COLO829 (cell line): ENCODE measurements at regions not wholly inside any gene's neighbourhood (a gene's known extent, or its start where the extent isn't known, plus 50 kb on each side); places are given as distances from the start of the nearest gene placed in this dataset.

Experiments used
- DNase-seq: peaks from one replicate; pipeline ENCODE4 v3.0.0; 2012; ENCODE audit warnings: low spot score

GRCh38 chr6:33863723-33864440 lies 60.1 kb upstream of the MLN start:
- no peak for DNase-seq

- DNase-seq: no peak
Observed at GRCh38 chr6:33863084-33863483, 59.3 kb upstream of the MLN start.

DNA sequence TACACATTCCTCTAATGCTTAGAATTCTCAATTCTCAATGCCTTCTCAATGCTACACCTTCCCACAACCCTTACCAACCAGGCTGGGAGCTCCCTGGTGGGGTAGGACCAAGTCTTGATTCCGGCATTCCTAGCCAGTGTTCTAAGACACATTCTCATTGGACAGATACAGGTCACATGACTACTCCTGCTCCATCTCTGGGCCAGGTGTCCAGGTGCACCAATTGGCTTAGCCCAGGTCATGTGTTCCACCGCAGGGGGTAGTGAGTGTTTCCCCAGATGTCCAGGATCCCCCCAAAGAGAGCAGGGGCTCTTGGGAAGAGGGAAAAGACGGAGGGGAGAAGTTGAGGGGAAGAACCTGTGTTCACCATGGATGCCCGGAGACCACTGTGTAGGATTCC lies 58.7 kb upstream of the MLN start:
- DNase-seq: no peak

- DNase-seq: no peak
Observed at GRCh38 chr6:33861722-33862121, 57.9 kb upstream of the MLN start.

DNA sequence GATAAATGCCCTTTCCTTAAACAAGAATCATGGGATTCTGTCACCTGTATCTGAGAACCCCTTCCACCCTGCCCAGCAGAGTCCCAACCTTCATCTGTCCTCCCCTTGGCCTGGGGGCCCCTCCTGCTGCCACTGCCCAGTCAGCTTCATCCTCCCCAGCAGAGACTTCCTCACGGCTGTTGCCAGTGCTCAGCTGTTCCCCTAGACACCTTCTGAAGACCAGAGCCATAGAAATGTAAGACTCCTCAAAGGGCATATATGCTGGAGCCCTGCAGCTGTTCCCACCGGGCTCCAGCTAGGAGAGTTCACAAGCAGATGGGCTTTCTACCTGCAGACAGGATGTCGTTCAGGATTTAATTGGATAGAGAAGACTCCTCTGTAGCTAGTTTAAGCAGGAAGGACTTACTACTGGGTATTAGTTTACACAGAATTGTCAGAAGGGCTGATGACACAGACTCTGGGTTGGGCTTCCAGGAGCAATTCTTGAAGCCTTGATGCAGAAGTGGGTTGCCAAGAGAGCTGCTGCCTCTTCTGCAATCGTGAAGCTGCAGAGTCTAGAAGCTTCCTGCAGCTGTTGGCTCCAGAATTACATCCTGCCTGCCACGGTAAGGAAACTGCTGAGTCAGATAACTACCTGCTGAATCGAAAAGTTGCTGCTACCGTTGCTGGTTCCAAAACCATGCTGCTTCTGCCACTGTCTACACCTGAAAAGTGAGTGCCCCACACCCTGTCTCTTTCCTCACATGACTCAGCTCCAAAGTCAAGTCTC lies 57.1 kb upstream of the MLN start:
- no peak for DNase-seq

DNA sequence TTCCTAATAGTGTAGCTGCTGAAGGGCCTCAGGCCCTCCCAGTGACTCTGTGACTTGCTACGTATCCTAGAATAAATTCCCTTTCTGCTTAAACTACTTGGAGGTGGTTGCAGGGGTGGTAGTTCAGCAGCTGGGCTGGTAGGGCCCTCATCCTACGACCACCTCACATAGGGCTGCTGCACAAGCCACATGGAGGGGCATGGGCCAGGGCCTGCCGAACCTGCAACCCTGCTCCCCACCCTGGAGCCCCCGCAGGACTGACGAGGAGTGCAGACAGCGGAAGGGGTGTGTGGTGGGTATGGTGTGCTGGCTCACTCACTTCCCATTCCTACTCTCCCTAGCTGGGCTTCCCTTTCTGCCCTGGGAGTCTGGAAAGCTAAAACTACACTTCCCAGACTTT lies 56.2 kb upstream of the MLN start:
- no peak for DNase-seq

DNA sequence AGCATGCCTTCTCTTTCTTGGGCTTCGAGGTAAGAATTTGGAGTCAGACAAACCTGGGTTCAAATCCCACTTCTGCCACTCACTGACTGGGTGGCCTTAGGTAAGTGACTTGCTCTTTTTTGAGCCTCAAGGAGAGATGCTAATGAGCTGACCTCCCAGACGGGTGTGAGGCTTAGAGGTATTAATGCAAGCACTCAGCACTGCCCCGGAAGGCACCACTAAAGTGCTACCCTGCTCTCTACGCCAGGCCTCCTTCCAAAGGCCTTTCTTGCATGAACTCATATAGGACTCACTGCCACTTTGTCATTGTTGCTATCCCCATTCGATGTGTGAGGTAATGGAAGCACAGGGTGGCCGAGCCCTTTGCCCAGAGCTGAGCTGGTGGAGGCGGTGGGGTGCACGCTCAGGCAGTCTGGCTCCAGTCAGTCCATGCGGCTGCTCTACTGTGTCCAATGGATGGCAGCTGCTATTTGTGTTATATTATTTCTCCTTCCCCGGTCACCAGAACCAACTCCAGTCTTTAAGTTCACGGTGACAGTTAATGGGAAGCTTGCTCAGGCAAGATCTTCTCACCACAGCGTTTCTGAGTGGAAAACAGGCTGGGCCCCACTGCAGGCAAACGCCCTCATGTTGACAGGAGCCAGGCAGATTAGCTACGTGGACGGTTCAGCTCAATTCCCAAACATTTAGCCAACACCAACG lies 55.2 kb upstream of the MLN start:
- no peak for DNase-seq

DNA sequence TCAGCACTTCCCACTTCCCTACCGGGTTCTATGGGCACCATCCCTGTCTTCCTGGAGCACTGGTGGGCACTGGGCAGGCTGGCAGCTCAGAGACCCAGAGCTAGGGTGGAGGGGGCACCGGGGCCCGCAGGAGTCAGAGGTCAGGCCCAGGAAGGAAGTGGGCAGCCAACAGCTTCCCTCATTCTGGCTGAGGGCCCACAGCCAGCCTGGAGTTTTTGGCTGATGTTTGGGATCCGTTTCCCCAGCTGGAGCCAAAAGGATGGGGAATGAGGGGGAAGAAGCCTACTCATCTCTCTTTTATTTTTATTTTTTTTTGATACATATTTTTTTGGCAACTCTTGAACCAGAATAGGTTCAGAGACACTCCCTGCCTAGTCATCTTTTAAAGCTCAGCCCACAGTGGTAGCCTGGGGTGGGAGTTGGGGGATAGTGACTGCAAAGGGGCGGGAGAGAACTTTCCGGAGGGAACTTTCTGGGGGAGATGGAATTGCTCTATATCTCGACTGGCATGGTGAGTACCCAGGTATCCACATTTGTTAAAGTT lies 54.2 kb upstream of the MLN start:
- no peak for DNase-seq

DNA sequence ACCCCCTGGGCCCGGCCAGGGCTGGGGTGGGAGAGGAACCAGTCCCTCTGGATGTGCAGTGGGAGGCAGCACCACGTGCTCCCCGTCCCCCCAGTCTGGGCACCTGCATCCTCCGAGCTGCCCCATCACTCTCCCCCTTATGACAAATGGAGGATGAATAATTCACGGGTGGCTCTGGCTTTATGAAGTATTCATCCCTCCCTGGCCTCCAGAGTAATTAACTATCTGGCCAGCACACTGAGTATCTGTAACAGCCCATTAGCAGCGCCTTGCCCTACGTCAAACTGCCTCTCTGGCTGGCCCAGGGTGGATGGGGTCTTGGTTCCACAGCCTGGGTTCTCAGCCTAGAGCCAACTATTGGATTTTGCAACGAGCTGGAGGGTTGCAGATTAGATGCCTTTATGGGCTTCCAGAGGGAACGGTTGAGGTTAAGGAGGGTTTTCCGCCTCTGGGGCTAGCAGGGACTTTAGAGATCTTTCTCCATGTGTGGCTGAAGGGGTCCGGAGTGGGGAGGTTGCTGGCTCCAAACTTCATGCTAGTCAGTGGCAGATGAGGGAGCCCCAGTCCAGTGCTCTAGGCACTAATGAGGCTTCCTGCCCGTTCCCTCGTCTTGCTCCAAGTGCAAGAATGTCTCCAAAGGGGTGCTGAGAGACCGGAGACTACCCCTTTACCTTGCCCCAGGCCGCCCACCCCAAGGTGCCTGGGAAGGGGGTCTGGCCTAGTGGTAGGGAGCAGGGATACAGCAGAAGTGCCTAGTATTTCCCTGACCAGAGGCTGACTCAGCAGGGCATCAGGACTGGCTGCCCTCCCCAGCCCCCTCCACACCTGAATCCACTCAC lies 53.5 kb upstream of the MLN start:
- no peak for DNase-seq

GRCh38 chr6:33856655-33857054 lies 52.9 kb upstream of the MLN start:
- no peak for DNase-seq

GRCh38 chr6:33856031-33856590 lies 52.3 kb upstream of the MLN start:
- DNase-seq: no peak

DNA sequence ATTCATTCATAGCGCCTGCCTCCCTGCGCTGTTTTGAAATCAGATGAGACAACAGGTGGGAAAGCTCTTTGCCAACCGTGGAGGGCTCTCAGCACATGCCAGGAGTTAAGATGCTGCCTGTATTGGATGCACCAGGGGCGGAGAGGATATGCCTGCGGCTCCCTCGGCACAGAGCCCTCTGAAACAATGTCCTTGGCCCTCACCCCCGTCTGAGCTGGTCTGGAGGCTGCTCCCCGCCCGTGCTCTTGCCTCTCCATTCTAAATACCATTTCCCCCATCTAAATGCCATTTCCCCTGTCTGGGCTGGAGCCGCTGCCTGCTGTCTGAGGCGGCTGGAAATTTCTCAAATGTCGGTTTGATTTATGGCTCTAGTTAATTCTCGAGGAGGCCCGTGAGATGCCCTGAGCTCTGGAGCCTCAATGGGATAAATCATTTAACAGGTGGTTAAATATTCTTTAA lies 50.8 kb upstream of the MLN start:
- no peak for DNase-seq

- no peak for DNase-seq
Observed at GRCh38 chr6:33853736-33854135, 49.9 kb upstream of the MLN start.
